ENCODE measurements at regions not wholly inside any gene's neighbourhood (a gene's known extent, or its start where the extent isn't known, plus 50 kb on each side); places are given as distances from the start of the nearest gene placed in this dataset.
A peak's percentile ranks its signal among the peaks of the same experiment; 100 is the strongest.
"Not testable (repeated sequence)": the region's sequence is repeated elsewhere in the genome, so short reads cannot be mapped to it uniquely, and the experiment has no call there.

DNA sequence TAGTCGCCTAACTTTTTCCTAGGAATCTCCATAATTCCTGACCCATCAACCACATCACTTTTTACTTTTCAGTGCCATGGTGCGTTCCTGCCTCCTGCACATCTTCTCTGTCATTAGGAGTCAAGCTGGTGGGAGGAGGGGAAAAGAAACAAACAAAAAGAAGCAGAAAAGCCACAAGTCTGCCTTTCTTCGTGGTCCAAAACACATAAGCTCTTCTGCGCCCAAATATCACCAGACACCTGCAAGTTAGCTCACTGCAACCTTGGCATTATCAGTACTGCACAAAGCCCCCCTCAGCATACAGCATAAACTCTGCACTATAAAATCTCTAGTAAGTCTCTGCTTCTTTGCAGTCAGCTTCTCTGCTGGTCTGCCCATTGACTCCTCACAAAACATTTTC is 295.3 kb downstream of the HS3ST3B1 start:
- DNase-seq = no peak

- DNase-seq = no peak
Observed at GRCh38 chr17:14595656-14596055, 294.8 kb downstream of the HS3ST3B1 start.

- no peak for DNase-seq
Observed at GRCh38 chr17:14594690-14595089, 293.8 kb downstream of the HS3ST3B1 start.

DNA sequence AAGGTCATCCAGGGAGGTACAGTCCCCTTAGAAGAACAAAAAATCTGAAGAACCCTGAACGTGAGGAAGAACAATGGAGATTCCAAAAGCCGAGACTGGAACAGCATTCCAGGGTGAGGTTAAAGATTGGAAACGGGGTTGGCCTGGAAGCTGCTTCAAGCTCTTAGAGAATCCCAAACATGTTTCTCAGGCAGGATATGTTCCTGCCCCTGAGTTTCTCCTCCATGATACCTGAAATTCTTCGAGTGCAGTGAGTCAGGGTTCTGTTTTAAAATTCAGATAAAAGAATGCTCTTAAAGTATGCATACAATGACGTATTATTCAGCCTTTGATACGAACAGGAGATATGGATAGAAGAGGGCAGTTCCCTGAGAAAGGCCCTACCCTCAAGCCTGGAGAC is 293.1 kb downstream of the HS3ST3B1 start:
- DNase-seq = no peak

GRCh38 chr17:14590459-14591250 is 289.8 kb downstream of the HS3ST3B1 start:
- DNase-seq = no peak

DNA sequence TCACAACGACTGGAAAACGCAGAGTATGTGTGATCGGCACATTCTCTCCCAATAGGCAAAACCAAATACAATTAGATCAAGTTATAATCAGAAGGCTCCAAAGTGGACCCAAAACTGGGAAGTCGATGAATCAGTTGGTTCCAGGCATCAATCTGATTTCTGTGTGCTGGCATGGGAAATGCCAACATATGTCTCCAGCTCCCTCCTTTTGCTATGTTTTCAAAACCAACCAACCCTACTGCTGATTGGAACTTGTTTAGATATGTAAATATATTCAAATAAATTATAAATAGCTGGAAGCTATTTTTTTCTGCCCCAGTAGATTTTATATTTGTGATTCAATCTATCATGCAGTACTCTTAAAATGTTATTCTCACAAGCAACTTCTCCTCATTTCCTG is 284.2 kb downstream of the HS3ST3B1 start:
- no peak for DNase-seq

DNA sequence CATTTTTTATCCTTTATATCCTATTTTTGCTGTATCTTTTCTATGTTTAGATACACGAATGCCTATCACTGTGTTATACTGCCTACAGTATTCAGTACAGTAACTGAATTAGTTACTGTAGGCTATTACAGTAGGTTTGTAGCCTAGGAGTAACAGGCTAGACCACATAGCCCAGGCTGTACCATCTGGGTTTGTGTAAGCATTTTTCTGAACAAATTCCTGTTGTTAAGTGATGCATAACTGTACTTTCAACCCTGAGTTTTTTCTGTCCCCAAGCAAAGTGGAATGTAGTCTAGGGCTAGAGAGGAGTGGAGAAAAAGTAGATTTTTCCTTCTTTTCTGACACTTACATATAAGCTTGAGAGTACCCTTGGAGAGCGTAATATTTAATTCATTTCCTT is 282.1 kb downstream of the HS3ST3B1 start:
- DNase-seq = no peak

- no peak for DNase-seq
Observed at GRCh38 chr17:14581186-14581830, 280.4 kb downstream of the HS3ST3B1 start.

DNA sequence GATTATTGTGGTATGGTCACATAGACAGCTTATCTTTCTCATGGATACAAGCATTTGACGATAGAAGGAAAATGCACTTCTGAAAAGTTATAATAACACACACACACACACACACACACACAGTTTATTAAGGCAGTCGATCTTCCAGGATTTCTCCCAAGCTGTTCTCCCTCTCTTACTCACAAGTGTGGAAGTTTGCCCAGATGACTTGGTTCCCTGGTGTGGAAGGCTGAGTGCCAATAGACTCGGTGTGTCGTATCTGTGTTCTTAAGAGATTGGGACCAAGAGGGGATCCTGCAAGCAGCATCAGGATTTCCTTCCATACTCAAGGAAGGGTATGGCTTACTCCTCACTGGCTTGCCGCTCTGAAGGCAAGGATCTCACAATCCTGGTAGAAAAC is 279.6 kb downstream of the HS3ST3B1 start:
- peak; percentile 50 for DNase-seq

- DNase-seq = no peak
Observed at GRCh38 chr17:14579716-14580115, 278.8 kb downstream of the HS3ST3B1 start.

DNA sequence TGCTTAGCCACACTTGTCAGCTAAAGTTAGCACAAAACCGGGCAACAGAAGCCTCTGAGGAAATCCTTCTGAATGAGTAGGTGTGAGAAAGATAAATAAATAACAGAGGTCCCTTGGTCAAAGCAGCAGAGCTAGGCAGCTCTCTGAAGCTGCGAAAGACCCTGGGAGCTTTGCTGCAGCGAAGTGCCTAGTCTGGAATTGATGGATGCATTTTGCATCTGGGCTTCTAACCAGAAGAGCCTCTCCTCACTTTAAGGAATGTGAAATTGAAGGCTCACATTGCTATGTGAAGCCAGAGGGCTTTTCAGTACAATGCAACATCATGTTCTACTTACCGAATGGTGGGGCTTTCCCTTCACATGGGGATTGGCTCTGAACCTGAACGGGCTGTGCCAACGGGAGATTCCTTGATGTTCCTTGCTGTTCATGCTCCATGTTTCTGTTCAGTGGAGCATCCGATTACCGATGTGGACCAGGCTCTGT is 274.6 kb downstream of the HS3ST3B1 start:
- peak; percentile 47 for DNase-seq

GRCh38 chr17:14560325-14560724 is 259.4 kb downstream of the HS3ST3B1 start:
- not testable (repeated sequence) for DNase-seq

- no peak for DNase-seq
Observed at GRCh38 chr17:14559264-14560119, 258.6 kb downstream of the HS3ST3B1 start.

GRCh38 chr17:14557480-14557879 is 256.6 kb downstream of the HS3ST3B1 start:
- DNase-seq = no peak

DNA sequence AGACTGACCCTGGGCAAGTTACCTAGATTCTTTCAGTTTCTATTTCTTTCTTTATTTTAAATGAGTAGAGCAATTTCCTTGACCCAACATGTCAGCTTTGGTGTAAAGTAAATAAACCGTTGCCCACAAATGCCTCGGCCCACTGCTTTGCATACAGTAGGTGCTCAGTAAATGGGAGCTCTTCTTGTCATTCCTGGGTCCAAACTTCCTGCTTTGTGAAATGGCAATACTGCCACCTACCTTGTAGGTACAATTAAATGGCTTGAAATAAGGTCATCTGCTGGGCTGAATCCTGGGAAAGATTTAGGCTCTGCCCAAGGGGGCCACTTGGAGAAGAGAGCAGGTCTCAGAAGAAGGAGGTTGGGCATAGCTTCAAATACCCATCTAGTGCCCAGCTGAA is 253.0 kb downstream of the HS3ST3B1 start:
- no peak for DNase-seq

- DNase-seq = no peak
Observed at GRCh38 chr17:14552306-14552705, 251.4 kb downstream of the HS3ST3B1 start.

GRCh38 chr17:14547556-14547955 is 246.7 kb downstream of the HS3ST3B1 start:
- DNase-seq = no peak

DNA sequence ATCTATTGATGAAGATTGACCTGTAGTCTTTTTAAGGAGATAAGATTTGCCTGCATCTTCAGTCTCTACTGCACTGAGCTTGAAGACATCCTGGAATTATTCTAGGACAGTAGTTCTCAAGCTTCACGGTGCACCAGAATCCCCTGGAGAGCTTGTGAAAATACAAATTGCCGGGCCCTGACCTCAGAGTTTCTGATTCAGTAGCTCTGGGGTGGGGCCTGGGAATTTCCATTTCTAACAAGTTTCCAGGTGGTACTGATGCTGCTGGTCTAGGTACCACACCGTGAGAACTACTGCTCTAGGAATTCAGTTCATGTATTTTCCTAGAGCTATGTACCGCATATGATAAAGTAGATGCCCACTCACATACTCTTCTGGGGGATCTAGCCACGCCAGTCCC is 246.1 kb downstream of the HS3ST3B1 start:
- no peak for DNase-seq

- DNase-seq = no peak
Observed at GRCh38 chr17:14545156-14545906, 244.4 kb downstream of the HS3ST3B1 start.

GRCh38 chr17:14541714-14542113 is 240.8 kb downstream of the HS3ST3B1 start:
- DNase-seq = no peak

DNA sequence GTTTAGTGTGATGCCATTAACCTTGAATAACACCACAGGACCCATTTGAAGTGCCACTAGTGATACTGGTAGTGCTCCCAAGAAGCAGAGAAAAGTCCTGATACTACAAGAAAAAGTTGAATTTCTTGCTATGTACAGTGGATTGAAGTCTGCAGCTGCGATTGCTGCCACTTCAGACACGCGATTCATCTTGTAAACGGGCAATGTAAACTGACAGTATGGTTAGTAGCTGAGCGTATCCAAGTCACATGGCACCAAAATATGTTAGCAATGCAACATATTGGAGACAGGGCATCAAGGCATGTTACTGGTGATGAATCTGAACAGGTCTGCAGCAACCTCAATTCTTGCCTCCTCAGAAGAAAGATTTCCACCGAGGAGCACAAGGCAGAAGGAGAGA is 238.9 kb downstream of the HS3ST3B1 start:
- DNase-seq = no peak

GRCh38 chr17:14532242-14532641 is 231.4 kb downstream of the HS3ST3B1 start:
- DNase-seq = not testable (repeated sequence)
